DMS53 (cell line): ENCODE measurements at regions not wholly inside any gene's neighbourhood (a gene's known extent, or its start where the extent isn't known, plus 50 kb on each side); places are given as distances from the start of the nearest gene placed in this dataset.
"Not testable (repeated sequence)": the region's sequence is repeated elsewhere in the genome, so short reads cannot be mapped to it uniquely, and the experiment has no call there.

ENCODE experiments used
- DNase-seq: peaks from one replicate; lab custom pipeline; 2025; lab: John Stamatoyannopoulos, UW

GRCh38 chr1:161454865-161455707, 50.2 kb upstream of the FCGR2A start:
- DNase-seq, result not testable (repeated sequence)

GRCh38 chr1:161453950-161454864, 51.0 kb upstream of the FCGR2A start:
- not testable (repeated sequence) for DNase-seq

GRCh38 chr1:161451698-161452348, 53.4 kb upstream of the FCGR2A start:
- not testable (repeated sequence) for DNase-seq

GRCh38 chr1:161447760-161448332, 57.4 kb upstream of the FCGR2A start:
- DNase-seq, result not testable (repeated sequence)

GRCh38 chr1:161447040-161447759, 58.1 kb upstream of the FCGR2A start:
- DNase-seq, result not testable (repeated sequence)

- DNase-seq, result not testable (repeated sequence)
These were observed 60.5 kb upstream of the FCGR2A start for GRCh38 chr1:161444725-161445124.

- not testable (repeated sequence) for DNase-seq
These were observed 61.0 kb upstream of the FCGR2A start for GRCh38 chr1:161444255-161444654.

GRCh38 chr1:161440312-161440894, 64.9 kb upstream of the FCGR2A start:
- DNase-seq, result no peak

GRCh38 chr1:161439280-161440232, 65.7 kb upstream of the FCGR2A start:
- no peak for DNase-seq

- not testable (repeated sequence) for DNase-seq
These were observed 65.5 kb upstream of the CFAP126 start for GRCh38 chr1:161433191-161433590.

GRCh38 chr1:161432091-161432490, 64.4 kb upstream of the CFAP126 start:
- no peak for DNase-seq

GRCh38 chr1:161427733-161428516, 60.2 kb upstream of the CFAP126 start:
- DNase-seq, result no peak

- not testable (repeated sequence) for DNase-seq
These were observed 55.2 kb upstream of the CFAP126 start for GRCh38 chr1:161422914-161423313.

GRCh38 chr1:161421456-161421855, 53.8 kb upstream of the CFAP126 start:
- peak; percentile 72 for DNase-seq

- peak; percentile 69 for DNase-seq
These were observed 53.2 kb upstream of the CFAP126 start for GRCh38 chr1:161420763-161421455.

- not testable (repeated sequence) for DNase-seq
These were observed 49.9 kb upstream of the CFAP126 start for GRCh38 chr1:161417536-161417935.
